Keratinocyte (primary cell): ENCODE measurements at regions not wholly inside any gene's neighbourhood (a gene's known extent, or its start where the extent isn't known, plus 50 kb on each side); places are given as distances from the start of the nearest gene placed in this dataset.

Source experiments
- DNase-seq: peaks from one replicate; pipeline ENCODE4 v3.0.0-alpha.2; 2011; ENCODE audit warnings: low read depth, missing footprints, low spot score
- FAIRE-seq: peaks from 2 replicates; lab custom pipeline; 2011; peaks lifted over from hg19 to GRCh38; lab: Jason Lieb, UNC
- H2AFZ ChIP-seq: 2 replicates; pipeline ENCODE4 v1.6.0; 2012; ENCODE audit warnings: low read length, control low read depth, inconsistent platforms; ENCODE audit not compliant: control insufficient read depth
- H3K27ac ChIP-seq: 2 replicates; pipeline ENCODE4 v1.5.1; 2011; ENCODE audit warnings: low read length; ENCODE audit not compliant: control insufficient read depth, insufficient read depth
- H3K27me3 ChIP-seq: 3 replicates; pipeline ENCODE4 v1.6.0; 2011; ENCODE audit warnings: low read length; ENCODE audit not compliant: control insufficient read depth, insufficient read depth; ENCODE audit errors: extremely low read depth
- H3K36me3 ChIP-seq, 2 experiments: 2 replicates in 1 of 2; 3 replicates in 1 of 2; pipeline ENCODE4 v1.5.1; 2011; ENCODE audit warnings: low read length in 2 of 2, mild to moderate bottlenecking in 1 of 2; ENCODE audit not compliant: control insufficient read depth in 2 of 2, insufficient read depth in 2 of 2; ENCODE audit errors: extremely low read depth in 1 of 2
- H3K4me1 ChIP-seq: 3 replicates; pipeline ENCODE4 v1.5.1; 2011; ENCODE audit warnings: low read length; ENCODE audit not compliant: control insufficient read depth, insufficient read depth; ENCODE audit errors: extremely low read depth
- H3K4me2 ChIP-seq: 3 replicates; pipeline ENCODE4 v1.6.0; 2011; ENCODE audit warnings: low read depth, low read length; ENCODE audit not compliant: control insufficient read depth, insufficient read depth; ENCODE audit errors: extremely low read depth
- H3K4me3 ChIP-seq, 3 experiments: fragments of 200-600 bp in 1 of 3; sonication (generic) in 1 of 3; 2 replicates in 2 of 3; 3 replicates in 1 of 3; pipeline ENCODE4 v1.5.1; 2011 to 2016; ENCODE audit warnings: low read length in 3 of 3, mild to moderate bottlenecking in 3 of 3, control low read depth in 2 of 3, inconsistent platforms in 1 of 3, low read depth in 1 of 3, mixed read lengths in 1 of 3, mixed run types in 1 of 3, moderate library complexity in 1 of 3; ENCODE audit not compliant: control insufficient read depth in 2 of 3, insufficient read depth in 2 of 3; ENCODE audit errors: extremely low read depth in 1 of 3
- H3K79me2 ChIP-seq: 2 replicates; pipeline ENCODE4 v1.6.0; 2012; ENCODE audit warnings: low read length; ENCODE audit not compliant: control insufficient read depth, insufficient read depth
- H3K9ac ChIP-seq: 3 replicates; pipeline ENCODE4 v1.6.0; 2011; ENCODE audit warnings: low read length; ENCODE audit not compliant: control insufficient read depth, insufficient read depth; ENCODE audit errors: extremely low read depth
- H3K9me1 ChIP-seq: 3 replicates; pipeline ENCODE4 v1.6.0; 2011; ENCODE audit warnings: low read length; ENCODE audit not compliant: control insufficient read depth, insufficient read depth; ENCODE audit errors: extremely low read depth
- H3K9me3 ChIP-seq: 2 replicates; pipeline ENCODE4 v1.5.1; 2012; ENCODE audit warnings: low read depth, low read length; ENCODE audit not compliant: control insufficient read depth
- H4K20me1 ChIP-seq: 3 replicates; pipeline ENCODE4 v1.6.0; 2011; ENCODE audit warnings: low read length; ENCODE audit not compliant: control insufficient read depth, insufficient read depth; ENCODE audit errors: extremely low read depth
- EZH2 ChIP-seq: IDR thresholded peaks from one replicate; pipeline ENCODE4 v1.6.1; 2012; ENCODE audit warnings: inconsistent platforms, mild to moderate bottlenecking, low read length, moderate library complexity
- dilution Hi-C: fragments of 300-500 bp; cut with MboI; formaldehyde crosslinking; loops from one replicate; pipeline ENCODE4 v1.7.0; 2020; ENCODE audit warnings: low sequenced_read_pairs; ENCODE audit not compliant: extremely low pct_ligation_motif_present
- TF ChIP-seq, protein P1 (sequence below), 3 experiments: IDR thresholded peaks in 1 of 3; conservative IDR thresholded peaks in 1 of 3; optimal IDR thresholded peaks in 1 of 3; 2 replicates in 2 of 3; 3 replicates in 1 of 3; pipeline versions ENCODE3 to v1.5.1; 2011; ENCODE audit warnings: low read length in 3 of 3, mild to moderate bottlenecking in 3 of 3, moderate library complexity in 2 of 3, control low read depth in 1 of 3, inconsistent platforms in 1 of 3; ENCODE audit not compliant: insufficient read depth in 2 of 3; ENCODE audit errors: extremely low read depth in 1 of 3

DNA sequence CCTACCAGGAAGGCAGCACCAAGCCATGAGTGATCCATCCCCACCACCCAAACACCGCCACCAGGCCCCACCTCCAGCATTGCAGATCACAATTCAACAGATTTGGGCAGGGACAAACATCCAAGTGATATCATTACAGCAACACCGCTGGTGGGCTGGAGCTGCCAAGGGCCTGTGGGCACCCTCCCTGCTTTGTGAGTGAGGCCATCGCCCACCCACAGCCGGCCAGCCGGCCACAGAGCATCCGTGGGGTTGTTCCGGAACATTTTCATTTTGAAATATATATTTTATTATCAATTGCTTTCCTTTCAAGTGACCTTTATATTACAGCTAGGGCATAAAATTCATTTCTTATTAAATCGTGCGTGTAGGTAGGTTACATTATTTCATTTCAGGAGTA, 286.0 kb upstream of the CDH4 start:
- H3K27me3 ChIP-seq, result peaks cover 24% of the 10 kb centered on the region
- no peak overlapping the region for H2AFZ ChIP-seq
- H3K9me1 ChIP-seq, result no peaks in the 10 kb centered on the region
- FAIRE-seq (no peak), DNase-seq (no peak)
- H3K4me1 ChIP-seq, result no peaks in the 10 kb centered on the region
- TF ChIP-seq, protein P1, sequence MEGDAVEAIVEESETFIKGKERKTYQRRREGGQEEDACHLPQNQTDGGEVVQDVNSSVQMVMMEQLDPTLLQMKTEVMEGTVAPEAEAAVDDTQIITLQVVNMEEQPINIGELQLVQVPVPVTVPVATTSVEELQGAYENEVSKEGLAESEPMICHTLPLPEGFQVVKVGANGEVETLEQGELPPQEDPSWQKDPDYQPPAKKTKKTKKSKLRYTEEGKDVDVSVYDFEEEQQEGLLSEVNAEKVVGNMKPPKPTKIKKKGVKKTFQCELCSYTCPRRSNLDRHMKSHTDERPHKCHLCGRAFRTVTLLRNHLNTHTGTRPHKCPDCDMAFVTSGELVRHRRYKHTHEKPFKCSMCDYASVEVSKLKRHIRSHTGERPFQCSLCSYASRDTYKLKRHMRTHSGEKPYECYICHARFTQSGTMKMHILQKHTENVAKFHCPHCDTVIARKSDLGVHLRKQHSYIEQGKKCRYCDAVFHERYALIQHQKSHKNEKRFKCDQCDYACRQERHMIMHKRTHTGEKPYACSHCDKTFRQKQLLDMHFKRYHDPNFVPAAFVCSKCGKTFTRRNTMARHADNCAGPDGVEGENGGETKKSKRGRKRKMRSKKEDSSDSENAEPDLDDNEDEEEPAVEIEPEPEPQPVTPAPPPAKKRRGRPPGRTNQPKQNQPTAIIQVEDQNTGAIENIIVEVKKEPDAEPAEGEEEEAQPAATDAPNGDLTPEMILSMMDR (optimal IDR thresholded peaks at IDR 0.05 in 1 of 3, IDR thresholded peaks at IDR 0.05 in 1 of 3, conservative IDR thresholded peaks at IDR 0.05 in 1 of 3; ENCODE audit: extremely low read depth in 1 of 3, insufficient read depth in 2 of 3, low read length in 3 of 3), result no peak
- no peak for TF ChIP-seq EZH2
- H3K79me2 ChIP-seq, result no peaks in the 10 kb centered on the region
- H3K36me3 ChIP-seq, result no peaks in the 10 kb centered on the region
- H4K20me1 ChIP-seq, result no peaks in the 10 kb centered on the region
- H3K9me3 ChIP-seq, result no peaks in the 10 kb centered on the region
- no peak overlapping the region for H3K4me3 ChIP-seq
- no peak overlapping the region for H3K4me2 ChIP-seq
- dilution Hi-C loops, result no loop called here
- no peak overlapping the region for H3K27ac ChIP-seq
- no peak overlapping the region for H3K9ac ChIP-seq

DNA sequence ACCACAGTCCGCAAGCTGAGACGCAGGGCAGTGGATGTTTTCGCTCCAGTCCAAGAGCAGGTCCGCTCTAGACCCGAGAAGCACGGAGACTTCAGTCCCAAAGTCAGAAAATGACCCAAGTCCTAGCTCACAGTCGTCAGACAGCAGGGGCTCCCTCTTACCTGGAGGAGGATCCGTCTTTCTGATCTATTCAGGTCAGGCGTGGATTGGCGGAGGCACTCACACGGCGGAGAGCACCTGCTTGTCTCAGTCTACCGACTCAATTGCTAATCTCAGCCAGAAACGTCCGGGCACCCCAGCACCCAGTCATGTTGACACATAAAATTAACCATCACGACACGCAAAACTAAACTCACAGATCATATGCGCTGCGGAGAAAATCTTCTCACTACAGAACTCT, 285.3 kb upstream of the CDH4 start:
- Histone ChIP-seq H3K9ac (no peak overlapping the region), H3K27ac (no peak overlapping the region), H3K4me2 (no peak overlapping the region), H4K20me1 (no peaks in the 10 kb centered on the region), H3K4me1 (no peaks in the 10 kb centered on the region), H3K36me3 (no peaks in the 10 kb centered on the region), H2AFZ (no peak overlapping the region), H3K9me1 (no peaks in the 10 kb centered on the region), H3K4me3 (no peak overlapping the region), H3K27me3 (peaks cover 25% of the 10 kb centered on the region), H3K79me2 (no peaks in the 10 kb centered on the region), H3K9me3 (no peaks in the 10 kb centered on the region)
- DNase-seq (no peak), FAIRE-seq (no peak)
- dilution Hi-C loops, result no loop called here
- TF ChIP-seq, protein P1 (optimal IDR thresholded peaks at IDR 0.05 in 1 of 3, IDR thresholded peaks at IDR 0.05 in 1 of 3, conservative IDR thresholded peaks at IDR 0.05 in 1 of 3; ENCODE audit: extremely low read depth in 1 of 3, insufficient read depth in 2 of 3, low read length in 3 of 3), result no peak
- TF ChIP-seq EZH2, result no peak
